AG10803 (cell line): ENCODE measurements at regions not wholly inside any gene's neighbourhood (a gene's known extent, or its start where the extent isn't known, plus 50 kb on each side); places are given as distances from the start of the nearest gene placed in this dataset.

Experiments used
- DNase-seq: peaks from one replicate; pipeline ENCODE4 v3.0.0; 2010; ENCODE audit warnings: low read depth
- H3K4me3 ChIP-seq: 2 replicates; pipeline ENCODE4 v1.5.1; 2011; ENCODE audit warnings: mild to moderate bottlenecking, low read length, control low read depth
- CTCF ChIP-seq: conservative IDR thresholded peaks from 2 replicates; pipeline ENCODE4 v1.5.1; 2011; ENCODE audit warnings: mild to moderate bottlenecking, low read length, control low read depth, inconsistent platforms

DNA sequence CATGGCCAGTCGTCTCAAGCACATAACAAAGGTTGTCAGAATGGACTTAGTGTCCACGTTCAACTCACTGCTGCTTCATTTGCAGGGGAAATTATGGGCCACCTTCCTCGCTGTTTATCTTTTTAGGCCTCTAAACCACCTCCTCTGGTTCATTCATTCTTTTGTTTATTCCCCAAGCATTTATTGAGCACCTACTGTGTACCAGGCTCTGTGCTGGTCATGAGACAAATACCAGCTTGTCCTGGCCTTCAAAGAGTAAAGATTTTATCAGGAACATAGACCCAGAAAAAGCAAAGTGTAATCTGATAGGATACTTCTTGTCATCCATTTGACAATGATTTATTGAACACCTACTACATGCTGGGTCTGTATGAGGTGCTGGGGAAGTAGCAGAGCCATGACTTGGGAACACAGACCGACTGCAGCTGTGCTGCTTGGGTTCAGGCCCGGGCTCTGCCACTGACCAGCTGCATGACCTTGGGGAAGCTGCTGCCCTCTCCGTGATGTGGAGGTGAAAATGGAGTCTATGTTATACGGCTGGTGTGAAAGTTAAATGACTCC lies 63.4 kb upstream of the SLC6A6 start:
- no peak overlapping the region for H3K4me3 ChIP-seq
- DNase-seq = no peak
- no peak for TF ChIP-seq CTCF

DNA sequence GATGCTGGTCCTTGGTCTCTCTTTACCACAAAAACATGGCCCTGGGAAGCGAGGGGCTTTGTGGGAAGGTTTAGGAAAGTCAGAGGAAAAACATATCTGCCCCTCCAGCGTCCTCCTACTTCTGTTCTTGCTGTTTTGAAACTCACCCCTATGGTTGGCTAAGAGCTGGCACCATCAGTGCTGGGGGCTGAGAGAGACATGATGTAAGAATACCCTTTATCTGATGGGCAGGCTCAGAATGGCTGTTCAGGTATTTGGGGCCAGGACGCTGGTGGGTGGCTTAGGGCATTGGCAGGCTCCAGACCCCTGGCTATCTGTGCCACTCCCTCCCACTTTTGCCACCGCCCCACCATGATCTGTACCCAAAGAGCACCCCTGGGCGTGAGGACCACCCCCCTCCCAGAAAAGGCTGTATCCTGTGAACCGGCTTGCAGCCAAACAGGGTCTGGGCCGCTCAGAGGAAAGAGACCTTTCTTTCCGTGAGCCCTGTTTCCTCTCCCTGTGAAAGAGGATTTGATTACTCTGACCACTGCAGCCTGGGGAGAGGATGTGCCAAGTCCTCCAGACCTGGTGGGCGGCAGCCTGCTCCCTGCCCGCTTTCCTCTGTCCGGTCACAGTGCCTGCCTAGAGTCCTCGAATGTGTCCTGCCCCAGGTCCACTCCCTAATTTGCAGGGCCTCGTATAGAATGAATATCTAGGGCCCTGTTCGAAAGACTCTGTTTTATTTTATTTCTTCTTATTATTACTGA lies 61.3 kb upstream of the SLC6A6 start:
- H3K4me3 ChIP-seq = no peak overlapping the region
- DNase-seq = no peak
- TF ChIP-seq CTCF = no peak

DNA sequence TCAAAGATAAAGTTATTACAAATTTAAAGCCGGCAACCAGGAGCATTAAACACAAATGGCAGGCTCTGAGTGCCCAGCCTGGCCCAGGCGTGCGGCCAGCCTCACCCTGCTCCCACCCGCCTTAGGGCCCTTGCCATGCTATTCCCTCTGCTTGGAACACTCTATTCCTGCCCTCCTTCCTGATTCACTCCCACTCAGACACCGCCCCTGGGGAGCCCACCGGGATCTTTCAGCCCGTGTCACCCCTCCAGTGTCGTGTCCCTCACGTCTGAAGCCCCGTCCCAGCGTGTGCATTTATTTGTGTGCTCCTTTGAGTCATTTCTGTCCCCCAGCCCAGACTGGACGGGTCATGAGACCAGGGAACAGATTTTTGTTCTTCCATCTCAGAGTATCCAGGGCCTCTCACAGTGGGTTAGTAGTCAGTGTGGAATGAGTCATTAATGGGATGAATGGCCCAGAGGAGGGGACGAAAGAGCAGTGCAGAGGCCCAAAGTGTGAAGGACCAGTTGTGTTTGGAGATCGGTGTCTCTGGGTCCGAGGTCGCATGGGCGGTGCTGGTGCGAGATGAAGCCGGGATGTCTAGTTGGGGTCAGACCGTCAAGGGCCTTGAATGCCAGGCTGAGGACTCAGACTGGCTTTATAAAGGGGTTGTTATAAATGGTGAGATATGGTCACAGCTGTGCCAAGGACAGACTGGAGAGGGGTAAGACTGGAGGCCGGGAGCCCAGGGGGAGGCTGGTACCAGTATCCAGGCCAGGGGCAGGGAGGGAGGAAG lies 58.9 kb upstream of the SLC6A6 start:
- no peak for DNase-seq
- TF ChIP-seq CTCF = no peak
- no peak overlapping the region for H3K4me3 ChIP-seq

DNA sequence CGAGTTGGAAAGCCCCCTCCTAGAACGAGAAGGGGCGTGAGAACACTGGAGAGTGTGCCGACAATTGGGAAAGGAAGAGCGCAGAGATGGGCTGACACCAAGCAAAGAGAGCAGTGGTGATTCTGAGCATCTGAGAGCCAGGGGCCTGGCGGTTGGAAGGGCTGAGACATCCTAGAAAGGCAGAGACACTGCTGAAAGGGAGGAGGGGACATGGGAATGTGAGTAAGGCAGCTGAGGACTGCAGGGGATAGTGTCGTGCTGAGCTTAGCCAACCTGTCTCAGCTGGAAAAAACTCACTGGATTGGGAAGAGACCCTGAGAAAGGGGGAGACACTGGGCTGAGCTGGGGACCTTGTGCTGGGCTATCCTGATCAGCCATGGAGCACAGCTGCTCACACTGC lies 58.1 kb upstream of the SLC6A6 start:
- TF ChIP-seq CTCF = no peak
- no peak for DNase-seq

DNA sequence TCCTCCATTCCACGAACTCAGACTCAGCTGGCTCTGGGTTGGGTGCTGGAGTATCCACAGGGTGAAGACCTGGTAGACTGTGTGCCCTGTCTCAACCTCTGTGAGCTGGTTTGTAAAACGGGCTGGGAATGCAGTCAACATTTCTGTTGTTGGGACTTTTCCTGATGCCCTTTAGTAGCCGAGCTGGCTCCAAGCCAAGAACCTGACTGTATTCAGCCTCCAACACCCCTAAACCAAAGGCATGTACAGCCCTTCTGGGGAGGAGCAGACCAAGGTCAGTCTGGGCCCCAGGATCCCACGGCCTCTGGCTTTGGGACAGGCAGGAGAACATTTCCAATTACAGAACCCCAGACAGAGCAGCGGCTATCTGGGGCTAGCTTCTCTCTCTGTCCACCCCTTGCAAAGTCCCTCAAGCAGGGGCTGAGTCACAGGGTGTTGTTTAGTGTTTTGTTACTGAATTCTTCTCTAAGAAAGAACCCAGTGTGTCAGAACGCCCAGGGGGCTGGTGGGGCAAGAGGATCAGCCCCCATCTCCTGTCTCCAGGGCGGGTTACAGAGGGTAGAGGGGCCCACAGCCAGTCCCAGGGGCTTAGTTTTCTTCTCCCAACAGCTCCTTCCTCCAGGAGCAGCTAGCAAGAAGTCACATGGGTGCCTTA lies 56.8 kb upstream of the SLC6A6 start:
- no peak for TF ChIP-seq CTCF

More for the DNA sequence above, 58.1 kb upstream of the SLC6A6 start:
- no peak overlapping the region for H3K4me3 ChIP-seq

GRCh38 chr3:14346191-14346590 lies 56.2 kb upstream of the SLC6A6 start:
- no peak for TF ChIP-seq CTCF
- no peak for DNase-seq

More for the DNA sequence above, 56.8 kb upstream of the SLC6A6 start:
- no peak for DNase-seq
- H3K4me3 ChIP-seq = no peak overlapping the region

More at GRCh38 chr3:14346191-14346590, 56.2 kb upstream of the SLC6A6 start:
- H3K4me3 ChIP-seq = no peak overlapping the region
